ENCODE measurements at regions not wholly inside any gene's neighbourhood (a gene's known extent, or its start where the extent isn't known, plus 50 kb on each side); places are given as distances from the start of the nearest gene placed in this dataset.

DNA sequence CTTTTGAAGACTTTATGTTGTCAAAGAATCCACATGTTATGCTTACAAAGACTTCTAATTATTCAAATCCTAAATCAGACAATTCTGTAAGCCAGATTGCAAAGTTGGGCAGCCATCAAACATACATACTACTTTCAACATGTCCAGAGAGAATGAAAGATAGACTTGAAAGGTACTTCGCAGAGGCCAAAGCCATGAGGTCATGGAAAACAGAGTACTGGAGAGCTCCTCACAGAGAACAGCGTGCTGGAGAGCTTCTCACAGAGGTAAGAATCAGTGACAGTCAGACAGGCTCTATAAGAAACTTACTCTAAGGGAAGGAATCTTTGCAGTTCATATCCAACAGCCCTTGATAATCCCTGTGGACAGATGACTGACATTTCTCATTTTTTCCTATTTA lies 400.2 kb downstream of the GJA1 start:
- no peaks in the 10 kb centered on the region for H3K9me3 ChIP-seq
- ATAC-seq (no peak), DNase-seq (ENCODE audit: low read depth in 1 of 2, low spot score in 1 of 2) (no peak), FAIRE-seq (no peak)
- H3K4me1 ChIP-seq, result no peaks in the 10 kb centered on the region
- H3K4me3 ChIP-seq, result no peak overlapping the region
- TF ChIP-seq CEBPB (IDR thresholded peaks at IDR 0.05) (no peak), NFE2L2 (conservative IDR thresholded peaks at IDR 0.05; ENCODE audit: low read length) (no peak)
- TF ChIP-seq, protein P1, sequence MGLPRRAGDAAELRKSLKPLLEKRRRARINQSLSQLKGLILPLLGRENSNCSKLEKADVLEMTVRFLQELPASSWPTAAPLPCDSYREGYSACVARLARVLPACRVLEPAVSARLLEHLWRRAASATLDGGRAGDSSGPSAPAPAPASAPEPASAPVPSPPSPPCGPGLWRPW (IDR thresholded peaks at IDR 0.05), result no peak
- ChIA-PET CTCF (no interaction called here), POLR2A (no interaction called here)
- H3K27ac ChIP-seq, result no peak overlapping the region
- 88% methylated on average over 2 of the region's 2 CpGs for whole genome bisulfite sequencing (ENCODE audit: missing lambda C conversion rate)
- H3K4me2 ChIP-seq, result no peak overlapping the region

DNA sequence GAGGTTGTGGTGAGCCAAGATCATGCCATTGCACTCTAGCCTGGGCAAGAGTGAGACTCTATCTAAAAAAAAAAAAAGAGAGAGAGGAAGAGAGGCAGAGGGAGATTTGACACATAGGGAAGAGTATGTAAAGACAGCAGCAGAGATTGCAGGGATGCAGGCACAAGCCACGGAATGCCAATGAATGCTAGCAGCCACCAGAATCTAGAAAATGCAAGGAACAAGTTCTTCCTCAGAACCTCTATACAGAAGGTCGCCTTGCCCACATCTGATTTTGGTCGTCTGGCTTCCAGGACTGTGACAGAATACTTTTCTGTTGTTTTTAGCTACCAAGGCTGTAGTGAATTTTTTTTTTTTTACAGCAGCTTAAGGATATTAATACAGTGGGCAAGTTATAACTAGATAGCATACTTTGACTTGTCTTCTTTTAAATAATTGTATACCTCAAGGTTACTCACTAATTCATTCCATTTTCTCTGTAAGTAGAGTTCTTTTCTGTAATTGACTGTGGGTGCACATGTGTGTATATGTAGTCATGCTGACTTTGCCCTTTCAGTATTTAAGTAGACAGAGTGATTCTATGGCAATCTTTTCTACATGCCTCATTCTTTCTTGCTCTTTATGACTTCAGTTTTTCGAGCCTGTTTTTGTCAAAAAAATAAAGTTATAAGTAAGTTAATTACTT lies 402.2 kb downstream of the GJA1 start:
- WGBS (ENCODE audit: missing lambda C conversion rate), result 54% methylated on average over 4 of the region's 4 CpGs

DNA sequence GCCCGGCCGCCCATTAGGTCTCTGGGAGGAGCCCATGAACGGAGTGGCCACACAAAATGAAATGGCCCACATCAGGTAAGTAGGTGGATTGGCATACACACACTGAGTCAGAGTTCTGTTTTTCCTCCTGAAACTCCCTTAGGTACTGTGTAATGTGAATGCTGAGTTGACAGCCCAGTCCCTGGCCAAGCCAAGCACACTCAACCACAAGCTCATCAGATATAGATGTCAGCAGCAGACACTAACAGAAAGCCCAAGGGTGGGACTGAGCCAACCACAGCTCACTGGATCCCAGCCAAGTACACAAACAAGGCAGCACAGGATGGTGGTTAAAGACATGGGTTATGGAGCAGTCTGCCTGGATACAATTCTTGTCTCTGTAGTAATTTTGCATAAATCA lies 403.4 kb downstream of the GJA1 start:
- no peak for FAIRE-seq
- no peak for DNase-seq (ENCODE audit: low read depth in 1 of 2, low spot score in 1 of 2)
- 91% methylated on average over 3 of the region's 3 CpGs for WGBS (ENCODE audit: missing lambda C conversion rate)
- CTCF ChIA-PET, result interaction anchor here (1.5 kb wide), 1 partner anchor 10 kb away, joined by 4 read pairs; no protein-coding TSS in a partner anchor
- Histone ChIP-seq H3K4me2 (no peak overlapping the region), H3K4me1 (no peaks in the 10 kb centered on the region), H3K27ac (no peak overlapping the region), H3K4me3 (no peak overlapping the region), H3K9me3 (no peaks in the 10 kb centered on the region)
- no peak for TF ChIP-seq MAZ (IDR thresholded peaks at IDR 0.05; ENCODE audit: borderline replicate concordance, low read depth, low read length)
- POLR2A ChIA-PET, result no interaction called here
- no peak for ATAC-seq

More for the DNA sequence above, 402.2 kb downstream of the GJA1 start:
- Histone ChIP-seq H3K27ac (no peak overlapping the region), H3K4me1 (no peaks in the 10 kb centered on the region), H3K4me2 (no peak overlapping the region), H3K9me3 (no peaks in the 10 kb centered on the region), H3K4me3 (no peak overlapping the region)
- ChIA-PET POLR2A (no interaction called here), CTCF (interaction anchor here (1.5 kb wide), 1 partner anchor 11 kb away, joined by 4 read pairs; no protein-coding TSS in a partner anchor)
- no peak for ATAC-seq
- no peak for FAIRE-seq
- no peak for DNase-seq (ENCODE audit: low read depth in 1 of 2, low spot score in 1 of 2)
- TF ChIP-seq RAD21 (conservative IDR thresholded peaks at IDR 0.05 in 1 of 2, IDR thresholded peaks at IDR 0.05 in 1 of 2) (no peak), HDAC2 (IDR thresholded peaks at IDR 0.05) (no peak), ZFP36 (IDR thresholded peaks at IDR 0.05; ENCODE audit: borderline replicate concordance, partially characterized antibody) (no peak), HEYL (CRISPR knock-in tag; IDR thresholded peaks at IDR 0.05) (no peak), NR3C1 (IDR thresholded peaks at IDR 0.05) (no peak), CBX8 (IDR thresholded peaks at IDR 0.05) (no peak), EP300 (IDR thresholded peaks at IDR 0.05) (no peak), RNF2 (IDR thresholded peaks at IDR 0.05; ENCODE audit: borderline replicate concordance, low read depth) (no peak), JUN (IDR thresholded peaks at IDR 0.05) (no peak)
- TF ChIP-seq, protein P2, sequence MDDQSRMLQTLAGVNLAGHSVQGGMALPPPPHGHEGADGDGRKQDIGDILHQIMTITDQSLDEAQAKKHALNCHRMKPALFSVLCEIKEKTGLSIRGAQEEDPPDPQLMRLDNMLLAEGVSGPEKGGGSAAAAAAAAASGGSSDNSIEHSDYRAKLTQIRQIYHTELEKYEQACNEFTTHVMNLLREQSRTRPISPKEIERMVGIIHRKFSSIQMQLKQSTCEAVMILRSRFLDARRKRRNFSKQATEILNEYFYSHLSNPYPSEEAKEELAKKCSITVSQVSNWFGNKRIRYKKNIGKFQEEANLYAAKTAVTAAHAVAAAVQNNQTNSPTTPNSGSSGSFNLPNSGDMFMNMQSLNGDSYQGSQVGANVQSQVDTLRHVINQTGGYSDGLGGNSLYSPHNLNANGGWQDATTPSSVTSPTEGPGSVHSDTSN (IDR thresholded peaks at IDR 0.05), result no peak
- TF ChIP-seq, protein P3, sequence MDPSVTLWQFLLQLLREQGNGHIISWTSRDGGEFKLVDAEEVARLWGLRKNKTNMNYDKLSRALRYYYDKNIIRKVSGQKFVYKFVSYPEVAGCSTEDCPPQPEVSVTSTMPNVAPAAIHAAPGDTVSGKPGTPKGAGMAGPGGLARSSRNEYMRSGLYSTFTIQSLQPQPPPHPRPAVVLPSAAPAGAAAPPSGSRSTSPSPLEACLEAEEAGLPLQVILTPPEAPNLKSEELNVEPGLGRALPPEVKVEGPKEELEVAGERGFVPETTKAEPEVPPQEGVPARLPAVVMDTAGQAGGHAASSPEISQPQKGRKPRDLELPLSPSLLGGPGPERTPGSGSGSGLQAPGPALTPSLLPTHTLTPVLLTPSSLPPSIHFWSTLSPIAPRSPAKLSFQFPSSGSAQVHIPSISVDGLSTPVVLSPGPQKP (IDR thresholded peaks at IDR 0.05; ENCODE audit: low read depth, low read length), result no peak

DNA sequence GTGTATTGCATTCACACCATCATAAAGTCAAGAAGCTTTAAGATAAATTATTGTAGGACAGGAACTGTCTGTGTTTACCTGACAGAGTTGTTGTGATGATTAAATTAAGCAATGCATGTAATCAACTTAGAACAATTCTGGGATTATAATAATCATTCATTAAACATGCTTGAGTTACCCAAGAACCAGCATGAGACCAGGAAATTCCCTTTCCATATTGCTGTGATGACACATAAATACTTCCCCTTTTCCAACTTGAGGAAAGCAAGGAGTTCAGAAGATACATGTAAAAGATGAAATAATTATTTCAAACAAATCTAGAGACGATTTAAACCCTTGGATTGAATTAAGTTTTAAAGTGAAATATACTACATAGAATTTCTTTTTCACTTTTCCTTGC lies 404.4 kb downstream of the GJA1 start:
- Histone ChIP-seq H3K27ac (no peak overlapping the region), H3K4me1 (no peaks in the 10 kb centered on the region), H3K4me2 (no peak overlapping the region), H3K4me3 (no peak overlapping the region), H3K9me3 (no peaks in the 10 kb centered on the region)
- ATAC-seq (no peak), FAIRE-seq (no peak), DNase-seq (ENCODE audit: low read depth in 1 of 2, low spot score in 1 of 2) (no peak)
- POLR2A ChIA-PET, result no interaction called here
- CTCF ChIA-PET, result no interaction called here
- WGBS (ENCODE audit: missing lambda C conversion rate), result 28% methylated on average over 1 of the region's 1 CpG
- TF ChIP-seq, protein P4, sequence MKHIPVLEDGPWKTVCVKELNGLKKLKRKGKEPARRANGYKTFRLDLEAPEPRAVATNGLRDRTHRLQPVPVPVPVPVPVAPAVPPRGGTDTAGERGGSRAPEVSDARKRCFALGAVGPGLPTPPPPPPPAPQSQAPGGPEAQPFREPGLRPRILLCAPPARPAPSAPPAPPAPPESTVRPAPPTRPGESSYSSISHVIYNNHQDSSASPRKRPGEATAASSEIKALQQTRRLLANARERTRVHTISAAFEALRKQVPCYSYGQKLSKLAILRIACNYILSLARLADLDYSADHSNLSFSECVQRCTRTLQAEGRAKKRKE (CRISPR knock-in tag; IDR thresholded peaks at IDR 0.05; ENCODE audit: low read depth), result no peak
- no peak for TF ChIP-seq EHMT2 (IDR thresholded peaks at IDR 0.05; ENCODE audit: low read depth)
- TF ChIP-seq FOSL2 (IDR thresholded peaks at IDR 0.05), result no peak
- no peak for TF ChIP-seq FOSL2 (CRISPR knock-in tag; IDR thresholded peaks at IDR 0.05)
- no peak for TF ChIP-seq RAD21 (conservative IDR thresholded peaks at IDR 0.05 in 1 of 2, IDR thresholded peaks at IDR 0.05 in 1 of 2)
- TF ChIP-seq NPAS2 (CRISPR knock-in tag; IDR thresholded peaks at IDR 0.05; ENCODE audit: borderline replicate concordance), result no peak
- TF ChIP-seq HEYL (CRISPR knock-in tag; IDR thresholded peaks at IDR 0.05), result no peak
- TF ChIP-seq, protein P5, sequence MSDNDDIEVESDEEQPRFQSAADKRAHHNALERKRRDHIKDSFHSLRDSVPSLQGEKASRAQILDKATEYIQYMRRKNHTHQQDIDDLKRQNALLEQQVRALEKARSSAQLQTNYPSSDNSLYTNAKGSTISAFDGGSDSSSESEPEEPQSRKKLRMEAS (IDR thresholded peaks at IDR 0.05), result no peak
- TF ChIP-seq, protein P6, sequence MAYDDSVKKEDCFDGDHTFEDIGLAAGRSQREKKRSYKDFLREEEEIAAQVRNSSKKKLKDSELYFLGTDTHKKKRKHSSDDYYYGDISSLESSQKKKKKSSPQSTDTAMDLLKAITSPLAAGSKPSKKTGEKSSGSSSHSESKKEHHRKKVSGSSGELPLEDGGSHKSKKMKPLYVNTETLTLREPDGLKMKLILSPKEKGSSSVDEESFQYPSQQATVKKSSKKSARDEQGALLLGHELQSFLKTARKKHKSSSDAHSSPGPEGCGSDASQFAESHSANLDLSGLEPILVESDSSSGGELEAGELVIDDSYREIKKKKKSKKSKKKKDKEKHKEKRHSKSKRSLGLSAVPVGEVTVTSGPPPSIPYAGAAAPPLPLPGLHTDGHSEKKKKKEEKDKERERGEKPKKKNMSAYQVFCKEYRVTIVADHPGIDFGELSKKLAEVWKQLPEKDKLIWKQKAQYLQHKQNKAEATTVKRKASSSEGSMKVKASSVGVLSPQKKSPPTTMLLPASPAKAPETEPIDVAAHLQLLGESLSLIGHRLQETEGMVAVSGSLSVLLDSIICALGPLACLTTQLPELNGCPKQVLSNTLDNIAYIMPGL (CRISPR knock-in tag; IDR thresholded peaks at IDR 0.05; ENCODE audit: borderline replicate concordance), result no peak
- TF ChIP-seq POLR2AphosphoS2 (conservative IDR thresholded peaks at IDR 0.05; ENCODE audit: low read length), result no peak
- no peak for TF ChIP-seq HOXA7 (CRISPR knock-in tag; IDR thresholded peaks at IDR 0.05)
- TF ChIP-seq, protein P7, sequence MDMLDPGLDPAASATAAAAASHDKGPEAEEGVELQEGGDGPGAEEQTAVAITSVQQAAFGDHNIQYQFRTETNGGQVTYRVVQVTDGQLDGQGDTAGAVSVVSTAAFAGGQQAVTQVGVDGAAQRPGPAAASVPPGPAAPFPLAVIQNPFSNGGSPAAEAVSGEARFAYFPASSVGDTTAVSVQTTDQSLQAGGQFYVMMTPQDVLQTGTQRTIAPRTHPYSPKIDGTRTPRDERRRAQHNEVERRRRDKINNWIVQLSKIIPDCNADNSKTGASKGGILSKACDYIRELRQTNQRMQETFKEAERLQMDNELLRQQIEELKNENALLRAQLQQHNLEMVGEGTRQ (IDR thresholded peaks at IDR 0.05), result no peak
- no peak for TF ChIP-seq FOXS1 (CRISPR knock-in tag; IDR thresholded peaks at IDR 0.05)

Data from A549 (cell line).